ENCODE measurements at regions not wholly inside any gene's neighbourhood (a gene's known extent, or its start where the extent isn't known, plus 50 kb on each side); places are given as distances from the start of the nearest gene placed in this dataset.
"Not testable (repeated sequence)": the region's sequence is repeated elsewhere in the genome, so short reads cannot be mapped to it uniquely, and the experiment has no call there.

DNA sequence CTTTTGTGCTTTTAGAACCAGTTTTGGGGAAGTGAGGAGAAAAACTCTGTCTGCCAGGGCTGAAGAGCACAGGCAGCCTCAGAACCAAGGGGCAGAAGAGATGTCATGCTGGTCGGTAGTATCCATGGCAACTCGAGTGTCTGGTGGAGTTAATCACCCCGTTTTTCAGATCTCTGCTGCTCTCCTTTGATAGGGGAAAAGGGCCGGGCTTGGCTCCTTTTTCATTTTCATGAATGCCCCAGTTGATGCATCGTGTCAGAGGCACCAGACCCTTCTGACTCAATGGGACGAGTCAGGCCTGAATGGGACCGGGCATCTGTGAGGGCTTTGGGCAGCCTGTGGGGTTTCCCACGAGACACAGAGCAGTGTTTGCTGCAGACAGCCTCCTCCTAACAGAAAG is 304.6 kb downstream of the ABCC12 start:
- no peak for DNase-seq

DNA sequence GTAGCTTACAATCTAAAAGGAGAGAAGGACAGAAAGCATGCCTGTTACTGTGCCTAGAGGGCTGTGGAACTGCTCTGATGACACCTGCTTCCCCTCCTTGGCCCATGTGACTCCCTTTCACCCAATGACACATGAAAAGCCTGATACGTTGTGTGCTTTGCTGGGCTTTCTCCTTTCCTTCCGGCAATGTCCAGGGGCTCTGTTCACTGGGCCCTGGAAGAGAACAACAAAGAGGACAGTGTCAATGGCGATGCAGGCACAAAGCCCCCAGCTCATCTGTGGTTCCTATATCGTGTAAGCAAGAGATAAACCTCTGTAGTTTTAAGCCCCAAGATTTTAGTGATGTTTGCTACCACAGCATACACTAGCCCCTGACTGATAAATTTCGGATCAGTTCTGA is 306.1 kb downstream of the ABCC12 start:
- DNase-seq = no peak

DNA sequence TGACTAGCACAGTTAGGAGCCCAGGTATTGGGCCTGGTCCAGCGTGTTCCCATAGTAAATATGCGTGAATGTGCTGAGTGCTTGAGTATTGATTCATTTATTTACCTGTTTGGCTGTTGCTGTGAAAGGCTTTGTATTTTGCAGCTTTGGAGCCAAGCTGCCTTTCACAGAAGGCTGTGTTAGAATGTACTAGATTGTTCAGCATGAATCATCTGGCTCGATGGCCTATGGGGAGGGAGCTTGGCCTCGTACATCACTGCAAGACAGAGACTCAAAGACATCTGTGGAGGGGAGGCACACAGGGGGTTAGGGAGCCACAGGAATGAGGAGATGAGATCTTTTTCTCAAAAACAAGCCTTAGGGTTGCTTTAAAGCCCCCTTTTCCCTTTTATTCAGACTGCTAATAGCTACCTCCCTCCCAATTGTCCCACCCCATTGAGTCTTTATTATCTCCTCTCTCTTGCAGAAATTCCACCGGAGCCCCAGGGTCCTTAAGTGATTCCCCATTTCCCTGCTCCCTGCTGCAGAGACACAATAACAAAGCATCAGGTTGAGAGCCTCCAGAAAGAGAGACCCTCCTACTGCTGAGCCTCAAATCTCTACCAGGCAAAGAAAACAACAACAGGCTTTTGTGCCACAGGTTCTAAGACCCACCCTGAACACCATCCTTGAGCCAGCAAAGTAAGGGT is 307.2 kb downstream of the ABCC12 start:
- DNase-seq = no peak

DNA sequence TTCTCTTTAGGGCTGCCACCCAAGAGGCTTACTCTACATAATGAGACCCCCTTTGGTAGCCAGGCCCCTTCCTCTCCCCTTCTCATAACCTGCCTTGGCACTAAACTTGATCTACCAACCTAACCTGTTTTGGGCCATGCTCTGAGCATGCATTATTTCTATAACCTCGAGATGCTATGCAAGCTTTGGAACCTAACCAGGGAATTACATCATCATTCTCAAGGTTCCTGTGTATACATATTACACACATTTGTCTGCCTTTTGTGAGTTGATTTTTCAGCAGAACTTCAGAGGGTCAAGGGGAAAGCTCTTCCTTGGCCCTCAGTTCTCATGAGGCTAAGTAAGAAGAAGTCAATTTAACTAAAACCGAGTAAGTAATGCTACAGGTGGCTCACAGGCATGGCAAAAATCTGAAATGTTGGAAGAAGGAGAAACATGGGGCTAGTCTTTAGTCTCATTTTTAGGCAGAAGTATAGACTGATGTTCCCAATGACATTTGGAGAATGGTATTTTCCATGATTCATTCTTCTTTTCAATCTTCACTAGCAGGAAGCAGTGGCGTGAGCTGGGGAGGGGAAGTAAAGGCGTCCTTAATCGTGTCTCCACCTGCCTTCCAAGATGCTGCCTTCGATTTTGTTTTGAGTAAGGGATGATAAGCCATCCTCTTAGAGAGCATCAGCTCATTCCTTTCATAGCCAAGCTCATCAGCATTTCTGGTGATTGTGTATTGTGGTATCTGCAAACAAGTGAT is 308.4 kb downstream of the ABCC12 start:
- DNase-seq = no peak

DNA sequence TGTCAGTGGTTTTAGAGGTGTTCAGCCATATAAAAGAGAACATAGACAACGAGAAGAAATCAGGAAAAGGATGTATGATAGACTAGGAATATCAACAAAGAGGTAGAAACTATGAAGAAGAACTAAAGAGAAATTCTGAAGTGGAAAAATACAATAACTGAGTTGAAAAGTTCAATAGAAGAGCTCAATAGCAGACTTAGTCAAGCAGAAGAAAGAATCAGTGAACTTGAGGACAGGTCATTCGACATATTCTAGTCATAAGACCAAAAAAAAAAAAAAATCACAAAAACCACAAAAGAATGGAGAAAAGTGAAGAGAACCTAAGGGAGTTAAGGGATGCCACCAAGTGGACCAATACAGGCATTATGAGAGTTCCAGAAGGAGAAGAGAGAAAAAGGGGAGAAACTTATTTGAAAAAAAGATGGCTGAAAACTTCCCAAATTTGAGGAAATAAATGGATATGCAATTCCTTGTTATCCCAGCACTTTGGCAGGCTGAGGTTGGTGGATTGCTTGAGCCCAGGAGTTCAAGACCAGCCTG is 321.2 kb downstream of the ABCC12 start:
- DNase-seq = no peak

DNA sequence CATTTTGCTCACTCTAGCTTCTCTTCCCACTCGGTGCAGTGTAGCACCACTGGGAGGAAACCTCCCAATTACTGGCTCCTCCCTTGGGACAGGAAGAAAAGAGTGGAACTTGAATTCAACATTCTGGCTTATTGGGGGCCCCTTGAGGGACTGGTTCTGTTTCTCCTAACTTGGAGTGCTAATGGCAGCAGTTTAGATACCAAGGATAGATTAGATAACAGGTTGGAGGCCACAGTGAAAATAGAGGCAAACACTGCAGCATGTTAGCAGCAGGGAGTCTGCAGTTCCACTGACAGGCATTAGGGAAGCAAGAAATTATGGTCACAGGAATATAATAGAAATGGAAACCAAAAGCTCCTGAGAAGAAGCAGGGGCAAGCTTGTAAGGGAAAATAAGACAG is 322.0 kb downstream of the ABCC12 start:
- DNase-seq = no peak

DNA sequence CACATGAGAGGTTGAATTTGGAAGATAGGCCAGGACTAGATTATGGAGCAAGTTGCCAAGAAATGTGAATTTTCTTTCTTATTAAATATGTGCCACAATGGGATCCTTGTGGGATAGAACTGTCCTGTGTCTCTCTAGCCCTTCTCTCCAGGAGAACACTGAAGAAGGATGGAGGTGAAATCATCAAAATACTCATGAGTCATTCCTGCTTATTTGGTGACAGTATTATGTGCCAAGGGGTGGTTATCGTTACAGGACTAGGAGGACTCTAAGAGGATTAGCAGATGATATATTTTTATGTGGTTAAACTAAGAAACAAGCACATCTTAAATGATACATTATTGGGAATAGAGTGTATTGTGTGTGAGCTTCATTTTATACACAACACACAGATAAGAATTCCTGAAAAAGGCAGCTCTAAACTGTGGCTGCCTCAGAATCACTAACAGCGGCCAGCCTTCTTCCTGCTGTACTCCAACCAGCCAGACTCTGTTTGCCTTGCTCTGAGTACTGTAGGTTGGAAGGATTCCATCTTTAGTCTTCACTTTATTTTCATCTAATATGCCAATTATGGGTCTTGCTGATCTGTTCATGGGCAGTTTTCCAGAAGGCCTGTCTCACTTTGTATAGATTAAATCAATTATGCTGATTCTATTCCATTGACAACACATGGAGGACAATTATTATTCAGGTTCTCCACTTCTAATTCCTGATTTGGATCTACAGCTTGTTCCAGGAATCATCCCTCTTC is 325.8 kb downstream of the ABCC12 start:
- DNase-seq = no peak

DNA sequence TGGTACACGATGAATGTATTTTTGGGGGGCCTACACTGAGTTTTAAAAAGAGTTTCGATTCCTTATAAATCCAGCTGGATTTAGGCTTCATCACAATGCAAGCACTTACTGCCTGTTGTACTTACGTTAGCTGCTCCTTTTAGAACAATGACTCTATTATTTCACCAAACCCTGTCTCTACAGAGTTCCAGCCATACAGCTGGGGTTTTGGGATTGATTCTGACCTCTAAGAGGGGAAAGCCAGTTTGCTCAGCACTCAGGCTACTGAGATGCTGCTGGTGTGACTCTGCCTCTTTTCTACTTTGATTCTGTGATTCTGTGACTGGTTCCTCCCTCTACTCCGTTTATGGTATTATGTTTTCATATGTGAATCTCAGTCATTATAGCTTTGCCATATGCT is 329.7 kb downstream of the ABCC12 start:
- no peak for DNase-seq

DNA sequence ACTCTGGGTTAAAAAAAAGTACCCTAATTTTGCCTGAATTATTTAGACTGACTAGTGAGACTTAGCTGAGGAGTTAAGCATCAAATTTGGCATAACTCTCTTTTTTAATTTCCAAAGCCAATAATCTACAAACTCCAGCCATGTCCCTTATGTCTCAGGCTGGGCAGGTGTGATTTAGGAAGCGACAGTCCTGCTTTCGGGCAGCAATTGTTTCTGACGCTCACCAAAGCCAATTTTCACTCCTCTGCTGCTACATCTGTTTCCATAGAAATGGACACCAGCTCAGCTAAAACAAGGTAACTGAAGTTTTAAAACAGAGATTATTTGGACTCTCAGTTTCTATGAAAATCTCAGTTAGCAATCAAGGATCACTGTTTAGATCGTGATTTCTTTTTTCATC is 338.7 kb downstream of the ABCC12 start:
- no peak for DNase-seq

DNA sequence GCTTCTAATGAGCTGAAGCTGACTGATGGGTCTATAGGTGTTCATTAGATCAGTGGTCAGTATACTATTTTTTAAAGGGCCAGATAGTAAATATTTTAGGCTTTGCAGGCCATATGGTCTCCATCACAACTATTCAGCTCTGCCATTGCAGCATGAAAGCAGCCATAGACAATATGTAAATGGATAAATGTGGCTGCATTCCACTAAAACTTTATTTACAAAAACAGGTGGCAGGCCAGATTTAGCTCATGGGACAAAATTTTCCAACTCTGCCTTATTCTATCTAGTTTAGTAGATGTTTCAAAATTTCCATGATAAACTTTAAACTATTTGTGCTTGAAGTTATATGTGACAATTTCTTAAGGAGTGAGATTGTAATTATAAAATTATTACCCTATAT is 339.3 kb downstream of the ABCC12 start:
- no peak for DNase-seq

DNA sequence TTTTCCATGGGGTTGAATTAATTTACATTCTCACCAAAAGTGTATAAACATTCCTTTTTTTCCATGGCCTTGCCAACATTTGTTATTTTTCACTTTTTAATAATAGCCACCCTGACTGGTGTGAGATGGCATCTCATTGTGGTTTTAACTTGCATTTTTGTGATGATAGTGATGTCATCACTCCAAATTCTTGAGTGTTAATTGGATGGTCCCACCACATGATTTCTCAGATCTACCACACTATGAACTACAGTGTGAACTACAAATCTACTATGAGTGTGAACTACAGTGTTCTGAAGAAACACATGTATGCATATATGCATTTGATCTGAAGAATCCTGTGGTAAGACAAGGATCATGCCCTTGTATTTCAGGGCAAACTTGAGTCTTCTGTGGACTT is 340.1 kb downstream of the ABCC12 start:
- no peak for DNase-seq

DNA sequence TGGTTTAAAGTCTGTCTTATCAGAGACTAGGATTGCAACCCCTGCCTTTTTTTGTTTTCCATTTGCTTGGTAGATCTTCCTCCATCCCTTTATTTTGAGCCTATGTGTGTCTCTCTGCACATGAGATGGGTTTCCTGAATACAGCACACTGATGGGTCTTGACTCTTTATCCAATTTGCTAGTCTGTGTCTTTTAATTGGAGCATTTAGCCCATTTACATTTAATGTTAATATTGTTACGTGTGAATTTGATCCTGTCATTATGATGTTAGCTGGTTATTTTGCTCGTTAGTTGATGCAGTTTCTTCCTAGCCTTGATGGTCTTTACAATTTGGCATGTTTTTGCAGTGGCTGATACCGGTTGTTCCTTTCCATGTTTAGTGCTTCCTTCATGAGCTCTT is 344.0 kb downstream of the ABCC12 start:
- DNase-seq = not testable (repeated sequence)

DNA sequence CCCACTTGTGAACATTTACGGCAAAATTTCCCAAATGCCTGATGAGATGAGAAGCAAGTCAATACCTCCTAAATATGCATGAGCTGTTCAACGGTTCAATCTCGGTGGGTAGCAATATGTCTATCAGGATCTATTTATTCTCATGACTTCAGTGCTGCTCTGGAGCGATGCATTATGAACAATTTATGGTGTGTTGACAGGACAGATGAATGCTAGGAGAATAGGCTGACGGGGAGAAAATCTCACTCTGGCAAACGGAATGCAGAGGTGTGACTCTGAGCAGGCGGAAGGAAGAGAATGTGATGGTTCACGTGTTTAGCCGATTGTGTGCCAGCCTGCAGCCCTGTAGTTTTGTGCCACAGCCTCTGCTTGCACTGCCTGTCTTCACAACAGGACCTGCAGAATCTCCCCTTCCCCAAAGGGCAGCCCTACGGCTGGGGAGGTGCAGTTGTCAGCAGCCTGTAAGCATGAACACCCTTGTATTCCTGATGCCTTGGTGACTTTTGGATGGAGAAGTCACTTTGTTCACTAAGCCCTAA is 345.2 kb downstream of the PHKB start:
- DNase-seq = no peak

DNA sequence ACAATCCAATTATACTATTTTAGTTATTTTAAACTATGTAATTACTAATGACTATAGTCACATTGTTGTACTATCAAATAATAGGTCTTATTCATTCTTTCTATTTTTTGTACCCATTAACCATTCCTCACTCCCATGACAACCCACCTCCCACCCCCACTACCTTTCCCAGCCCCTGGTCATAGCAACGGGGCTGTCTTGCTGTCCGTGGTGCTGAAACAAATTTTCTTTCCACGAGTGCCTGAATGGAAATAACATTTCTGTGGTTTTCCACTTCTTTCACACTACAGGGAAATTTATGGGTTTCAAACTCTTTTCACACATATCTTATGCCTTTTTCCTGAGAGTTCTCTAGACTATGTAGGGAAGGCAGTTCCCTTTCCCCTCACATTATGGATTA is 326.6 kb downstream of the PHKB start:
- no peak for DNase-seq

DNA sequence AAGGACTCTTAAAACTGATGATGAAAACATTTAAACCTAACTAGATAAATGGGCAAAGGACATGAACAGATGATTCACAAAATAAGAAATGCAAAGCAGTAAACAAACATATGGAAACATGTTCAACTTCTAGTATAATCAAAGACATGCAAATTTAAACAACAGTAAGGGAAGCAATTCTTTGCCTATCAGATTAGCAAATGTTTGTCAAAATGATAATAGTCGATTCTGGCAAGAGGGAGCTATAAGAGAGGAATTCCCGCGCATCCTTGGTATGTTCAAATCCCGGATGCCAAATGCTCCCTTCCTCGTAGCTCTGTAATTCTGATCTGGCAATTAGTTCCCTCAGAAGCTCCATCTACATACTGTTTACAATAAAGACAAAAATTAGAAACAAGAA is 320.5 kb downstream of the PHKB start:
- DNase-seq = no peak

DNA sequence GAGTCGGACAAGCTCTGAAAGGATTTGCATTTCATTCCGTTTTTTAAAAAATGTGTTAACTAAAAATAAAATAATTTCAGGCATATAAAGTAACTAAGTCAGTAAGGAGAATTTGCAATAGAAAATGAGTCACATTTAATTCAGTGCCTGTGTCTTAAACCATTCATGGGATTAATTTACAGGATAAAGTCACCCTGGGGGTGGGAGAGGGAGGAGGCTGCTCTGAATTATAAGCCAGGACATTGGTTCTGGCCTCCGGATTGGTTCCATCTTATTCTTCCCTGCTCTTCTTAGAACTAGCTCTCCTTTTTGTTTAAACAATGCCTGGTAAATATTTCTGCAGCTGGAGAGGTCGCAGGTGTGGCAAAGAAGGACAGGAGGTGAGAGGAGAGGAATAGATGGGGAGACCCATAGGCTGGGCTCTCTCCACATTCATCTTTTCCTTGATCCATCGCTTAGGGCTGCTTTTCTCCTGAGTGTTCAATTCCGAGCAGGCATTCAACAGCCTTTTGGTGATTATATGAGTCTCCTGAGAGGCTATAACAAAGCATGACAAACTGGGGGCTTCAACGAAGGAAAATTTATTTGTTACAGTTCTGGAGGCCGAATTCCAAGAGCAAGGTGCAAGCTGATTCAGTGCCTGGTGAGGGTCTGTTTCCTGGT is 319.2 kb downstream of the PHKB start:
- peak; percentile 81 for DNase-seq

DNA sequence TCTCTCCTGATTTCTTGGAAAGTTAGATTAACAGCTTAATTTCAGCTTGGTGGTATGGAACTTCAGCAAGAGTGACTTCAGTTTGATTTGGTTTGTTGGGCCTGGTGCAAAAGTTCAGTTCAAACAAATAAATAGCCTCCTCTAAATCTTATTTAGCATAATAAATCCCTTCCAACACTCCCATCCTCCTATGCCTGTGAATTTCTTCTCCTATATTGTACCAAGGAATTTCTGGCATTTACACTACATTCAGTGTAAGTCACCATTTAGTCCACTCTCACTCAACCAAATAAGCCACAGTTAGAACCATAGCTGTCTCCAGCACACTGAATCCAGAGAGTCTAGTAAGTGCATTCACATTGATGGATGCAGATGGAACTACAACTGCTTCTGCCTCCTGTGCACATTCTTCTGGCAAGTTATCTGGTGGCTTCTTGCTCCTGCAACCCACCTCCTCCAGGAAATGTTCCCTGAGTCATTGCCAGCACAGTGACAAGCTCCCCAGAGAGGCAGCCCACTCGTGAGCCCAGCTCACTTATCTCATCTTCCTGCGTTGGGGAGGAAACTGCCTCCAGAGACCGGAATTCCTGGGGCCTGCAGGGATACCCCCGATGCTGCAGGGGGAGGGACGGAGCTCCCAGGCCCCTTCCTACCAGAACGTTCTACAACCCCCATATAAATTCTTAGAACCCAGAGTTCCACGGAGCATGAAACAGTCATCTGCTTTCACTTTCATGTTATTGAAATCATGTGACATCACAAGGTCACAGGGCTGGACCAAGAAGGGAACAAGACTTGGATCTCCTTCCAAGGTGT is 318.3 kb downstream of the PHKB start:
- no peak for DNase-seq

DNA sequence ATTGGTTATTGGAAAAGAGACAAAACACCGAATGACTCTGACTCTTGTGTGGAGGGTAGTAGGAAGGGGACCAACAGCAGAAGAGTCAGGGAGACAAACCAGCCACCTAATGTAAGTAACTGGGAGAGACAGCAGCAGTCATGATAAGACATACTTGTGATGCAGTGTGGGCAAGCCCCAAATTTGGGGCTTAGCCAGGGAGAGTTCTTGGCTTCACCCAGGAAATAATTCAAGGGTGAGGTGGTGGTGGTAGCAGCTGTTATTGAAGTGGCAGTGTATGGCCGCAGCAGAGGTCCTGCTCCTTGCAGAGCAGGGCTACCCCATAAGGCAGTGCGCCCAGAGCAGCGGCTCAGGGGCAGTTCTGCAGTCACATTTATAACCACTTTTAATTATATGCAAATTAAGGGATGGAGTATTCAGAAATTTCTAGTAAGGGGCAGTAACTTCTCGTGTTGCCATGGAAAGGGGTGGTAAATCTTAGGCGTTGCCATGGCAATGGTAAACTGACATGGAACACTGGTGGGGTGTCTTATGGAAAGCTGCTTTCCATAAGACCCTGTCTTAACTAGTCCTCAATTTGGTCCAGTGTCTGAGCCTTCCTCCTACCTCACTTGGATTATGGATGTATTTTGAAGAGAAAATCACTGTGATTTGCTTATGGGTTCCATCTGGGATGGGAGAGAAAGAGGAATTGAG is 317.1 kb downstream of the PHKB start:
- no peak for DNase-seq

DNA sequence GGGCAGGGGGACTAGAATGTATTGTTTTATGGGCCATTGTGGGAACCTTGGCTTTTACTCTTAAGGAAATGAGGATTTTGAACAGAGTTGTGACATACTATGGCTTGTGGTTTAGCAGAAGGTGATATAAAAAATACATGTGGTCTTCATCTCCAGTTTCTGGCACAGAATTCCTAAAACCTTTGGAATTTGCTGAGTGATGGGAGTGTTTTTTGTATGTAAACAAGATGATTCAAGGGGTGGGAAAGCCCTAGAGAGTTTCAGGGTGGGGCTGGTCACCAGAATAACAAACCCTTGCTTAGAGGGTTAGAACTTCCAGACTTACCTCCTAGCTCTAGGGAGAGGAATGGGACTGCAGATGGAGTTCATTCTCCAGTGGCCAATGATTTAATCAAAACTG is 316.1 kb downstream of the PHKB start:
- DNase-seq = no peak

DNA sequence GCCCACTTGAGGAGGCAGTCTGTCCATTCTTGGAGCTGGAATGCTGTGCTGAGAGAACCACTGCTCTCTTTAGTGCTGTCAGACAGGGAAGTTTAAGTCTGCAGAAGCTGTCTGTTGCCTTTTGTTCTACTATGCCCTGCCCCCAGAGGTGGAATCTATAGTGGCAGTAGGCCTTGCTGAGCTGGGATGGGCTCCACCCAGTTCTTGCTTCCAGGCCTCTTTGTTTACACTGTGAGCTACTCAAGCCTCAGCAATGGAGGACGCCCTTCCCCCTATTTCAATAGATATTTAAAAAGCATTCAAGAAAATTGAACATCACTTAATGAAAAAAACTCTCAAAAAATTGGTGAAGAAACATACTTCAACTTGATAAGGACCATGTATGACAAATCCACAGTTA is 313.5 kb downstream of the PHKB start:
- peak; percentile 67 for DNase-seq

DNA sequence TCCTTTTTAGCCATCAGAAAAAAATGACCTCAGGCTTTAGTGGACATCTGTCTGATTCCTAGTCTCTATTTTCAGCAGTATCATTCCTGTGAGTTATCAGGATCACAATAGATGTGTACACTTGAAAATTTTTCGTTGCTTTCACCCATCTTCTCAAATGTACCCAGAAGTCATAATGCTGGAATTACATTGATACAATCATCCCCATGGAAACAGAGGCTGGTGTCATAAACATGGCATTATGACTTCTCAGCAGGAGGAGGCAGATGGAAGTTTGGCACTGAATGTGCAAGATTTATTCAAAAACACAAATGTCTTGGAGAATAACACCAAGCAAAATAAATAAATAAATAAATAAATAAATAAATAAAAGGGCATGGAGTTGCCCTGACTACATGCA is 292.5 kb downstream of the PHKB start:
- DNase-seq = no peak

Data from NCI-H510A treated with DMSO at 0.1 percent for 48 hours (cell line).